ENCODE measurements at regions not wholly inside any gene's neighbourhood (a gene's known extent, or its start where the extent isn't known, plus 50 kb on each side); places are given as distances from the start of the nearest gene placed in this dataset.
"Not testable (repeated sequence)": the region's sequence is repeated elsewhere in the genome, so short reads cannot be mapped to it uniquely, and the experiment has no call there.

DNA sequence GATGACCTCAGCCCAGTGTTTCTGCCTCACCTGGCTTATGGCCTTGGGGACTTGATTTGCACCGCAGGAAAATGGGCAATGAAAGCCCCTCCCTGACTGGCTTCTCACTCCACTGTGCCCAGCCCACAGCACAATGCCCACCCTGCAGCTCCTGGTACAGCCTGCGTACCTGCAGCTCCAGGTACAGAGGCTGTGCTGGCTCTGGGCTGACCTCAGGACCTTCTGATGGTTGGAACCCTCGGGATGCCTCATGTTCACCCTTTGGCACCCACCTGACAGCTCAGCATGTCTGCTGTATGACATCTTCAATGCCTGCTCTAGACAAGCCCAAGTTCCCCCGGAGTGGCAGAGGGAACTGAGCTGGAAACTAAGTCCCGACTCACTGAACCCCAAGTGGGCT, 87.1 kb downstream of the ALG10 start:
- H3K36me3 ChIP-seq (ENCODE audit: insufficient read depth, insufficient read length, low read length): no peaks in the 10 kb centered on the region
- no peak for TF ChIP-seq SUZ12 (IDR thresholded peaks at IDR 0.05; ENCODE audit: extremely low read depth, insufficient read depth, insufficient read length)
- TF ChIP-seq ZNF274 (IDR thresholded peaks at IDR 0.05; ENCODE audit: low read depth, low read length): no peak
- TF ChIP-seq YY1 (IDR thresholded peaks at IDR 0.05; ENCODE audit: insufficient read depth, insufficient read length): no peak
- peaks cover 46% of the 10 kb centered on the region for H3K27me3 ChIP-seq (ENCODE audit: insufficient read depth, insufficient read length)
- H3K9me3 ChIP-seq (ENCODE audit: insufficient read depth, low read length): no peaks in the 10 kb centered on the region
- peaks cover 11% of the 10 kb centered on the region for H3K4me1 ChIP-seq (ENCODE audit: insufficient read depth, insufficient read length)
- H3K4me3 ChIP-seq (ENCODE audit: insufficient read length, low read depth): no peak overlapping the region
- no peak for DNase-seq (ENCODE audit: low read depth, low spot score)
- no peak overlapping the region for H3K9ac ChIP-seq (ENCODE audit: insufficient read length, low read depth)

DNA sequence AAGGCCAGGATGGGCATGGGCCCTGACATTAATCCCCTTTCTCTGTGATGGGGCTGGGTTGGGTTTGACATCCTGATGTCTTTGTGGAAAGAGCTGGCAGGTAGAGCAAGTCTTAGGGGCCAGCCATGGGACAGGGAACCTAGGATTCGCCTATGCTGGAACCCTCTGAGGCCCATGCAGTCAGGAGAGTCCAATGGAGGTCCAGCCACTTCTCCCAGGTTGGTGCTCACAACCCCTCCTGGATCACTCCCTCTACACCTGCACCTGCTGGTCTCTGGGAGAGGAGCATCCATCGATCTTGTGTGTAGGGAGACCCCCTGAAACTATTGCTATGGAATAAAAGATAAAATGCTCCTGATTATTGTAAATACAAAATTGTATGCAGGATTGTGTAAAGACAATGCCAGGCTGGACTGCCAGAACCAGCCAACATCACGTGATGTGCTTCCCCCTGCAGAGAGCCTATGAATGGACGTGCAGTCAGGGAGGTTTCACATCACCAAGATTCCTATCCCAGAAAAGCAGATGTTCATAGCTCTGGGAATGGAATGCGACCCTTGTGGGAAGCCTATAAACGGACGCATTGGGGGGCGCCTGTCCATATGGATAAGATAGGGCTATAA, 87.7 kb downstream of the ALG10 start:
- not testable (repeated sequence) for H3K9ac ChIP-seq (ENCODE audit: insufficient read length, low read depth); H3K4me3 ChIP-seq (ENCODE audit: insufficient read length, low read depth); DNase-seq (ENCODE audit: low read depth, low spot score); H3K9me3 ChIP-seq (ENCODE audit: insufficient read depth, low read length); H3K36me3 ChIP-seq (ENCODE audit: insufficient read depth, insufficient read length, low read length)
- Histone ChIP-seq H3K4me1 (ENCODE audit: insufficient read depth, insufficient read length) (peaks cover 11% of the 10 kb centered on the region), H3K27me3 (ENCODE audit: insufficient read depth, insufficient read length) (peaks cover 46% of the 10 kb centered on the region)

DNA sequence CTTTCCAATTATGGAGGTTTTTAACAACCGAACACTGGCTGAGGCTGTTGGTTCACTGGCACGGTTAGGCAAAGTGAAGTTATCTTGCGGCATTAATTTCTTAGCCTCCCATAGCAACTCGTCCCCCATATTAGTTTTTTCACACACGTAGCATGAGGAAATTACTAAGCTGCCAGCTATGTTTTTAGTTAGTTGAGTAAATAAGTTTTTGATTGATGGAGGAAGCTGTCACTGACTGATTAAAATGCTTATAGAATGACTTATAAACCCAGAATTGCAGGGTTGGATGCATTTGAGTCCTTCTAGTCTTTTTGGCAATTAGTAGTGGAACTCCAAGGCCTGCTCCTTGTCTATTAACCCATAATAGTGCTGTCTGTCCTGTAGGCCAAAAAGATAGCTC, 97.1 kb downstream of the ALG10 start:
- DNase-seq (ENCODE audit: low read depth, low spot score): no peak
- H3K9me3 ChIP-seq (ENCODE audit: insufficient read depth, low read length): no peaks in the 10 kb centered on the region
- no peaks in the 10 kb centered on the region for H3K4me1 ChIP-seq (ENCODE audit: insufficient read depth, insufficient read length)
- no peaks in the 10 kb centered on the region for H3K36me3 ChIP-seq (ENCODE audit: insufficient read depth, insufficient read length, low read length)
- no peaks in the 10 kb centered on the region for H3K27me3 ChIP-seq (ENCODE audit: insufficient read depth, insufficient read length)
- H3K9ac ChIP-seq (ENCODE audit: insufficient read length, low read depth): no peak overlapping the region
- no peak overlapping the region for H3K4me3 ChIP-seq (ENCODE audit: insufficient read length, low read depth)
- TF ChIP-seq ZNF274 (IDR thresholded peaks at IDR 0.05; ENCODE audit: low read depth, low read length): no peak
- no peak for TF ChIP-seq YY1 (IDR thresholded peaks at IDR 0.05; ENCODE audit: insufficient read depth, insufficient read length)
- TF ChIP-seq SUZ12 (IDR thresholded peaks at IDR 0.05; ENCODE audit: extremely low read depth, insufficient read depth, insufficient read length): no peak

DNA sequence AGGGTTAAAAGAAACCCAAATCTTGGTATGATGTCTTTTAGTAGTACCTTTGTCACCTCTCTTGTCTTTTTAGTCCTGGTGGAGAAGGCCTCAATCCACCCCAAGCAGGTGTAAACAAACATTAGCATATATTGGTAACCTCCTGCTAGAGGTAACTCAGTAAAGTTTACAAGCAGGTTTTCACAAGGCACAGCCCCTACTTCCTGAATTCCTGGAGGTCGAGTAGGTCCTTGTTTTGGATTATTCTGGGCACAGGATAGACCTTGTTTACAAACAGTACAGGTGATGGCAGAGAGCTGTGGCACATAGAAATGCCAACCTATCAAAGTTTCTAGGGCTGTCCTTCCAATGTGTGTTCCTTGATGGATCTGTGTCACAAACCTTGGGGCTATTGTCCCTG, 99.1 kb downstream of the ALG10 start:
- no peak for DNase-seq (ENCODE audit: low read depth, low spot score)
- Histone ChIP-seq H3K27me3 (ENCODE audit: insufficient read depth, insufficient read length) (no peaks in the 10 kb centered on the region), H3K4me1 (ENCODE audit: insufficient read depth, insufficient read length) (peaks cover 1% of the 10 kb centered on the region), H3K4me3 (ENCODE audit: insufficient read length, low read depth) (no peak overlapping the region), H3K9ac (ENCODE audit: insufficient read length, low read depth) (no peak overlapping the region), H3K9me3 (ENCODE audit: insufficient read depth, low read length) (no peaks in the 10 kb centered on the region), H3K36me3 (ENCODE audit: insufficient read depth, insufficient read length, low read length) (no peaks in the 10 kb centered on the region)
- TF ChIP-seq ZNF274 (IDR thresholded peaks at IDR 0.05; ENCODE audit: low read depth, low read length) (no peak), YY1 (IDR thresholded peaks at IDR 0.05; ENCODE audit: insufficient read depth, insufficient read length) (no peak), SUZ12 (IDR thresholded peaks at IDR 0.05; ENCODE audit: extremely low read depth, insufficient read depth, insufficient read length) (no peak)

DNA sequence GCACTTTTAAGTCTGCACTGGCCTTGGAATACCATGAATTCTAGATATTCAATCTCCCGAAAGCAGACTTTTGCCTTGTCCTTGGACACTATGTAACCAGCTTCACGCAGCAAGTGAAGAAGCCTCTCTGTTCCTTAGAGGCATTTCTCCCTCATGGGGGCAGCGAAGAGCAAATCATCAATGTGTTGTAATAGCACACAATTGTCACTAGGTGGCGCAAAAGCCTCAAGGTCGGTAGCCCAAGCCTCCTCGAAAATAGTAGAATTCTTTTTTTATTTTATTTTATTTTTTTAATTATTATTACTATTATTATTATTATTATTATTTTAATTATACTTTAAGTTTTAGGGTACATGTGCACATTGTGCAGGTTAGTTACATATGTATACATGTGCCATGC, 100.8 kb downstream of the ALG10 start:
- DNase-seq (ENCODE audit: low read depth, low spot score): peak; percentile 79
- H3K4me3 ChIP-seq (ENCODE audit: insufficient read length, low read depth); H3K9ac ChIP-seq (ENCODE audit: insufficient read length, low read depth); H3K27me3 ChIP-seq (ENCODE audit: insufficient read depth, insufficient read length); H3K4me1 ChIP-seq (ENCODE audit: insufficient read depth, insufficient read length); H3K36me3 ChIP-seq (ENCODE audit: insufficient read depth, insufficient read length, low read length); H3K9me3 ChIP-seq (ENCODE audit: insufficient read depth, low read length): not testable (repeated sequence)

DNA sequence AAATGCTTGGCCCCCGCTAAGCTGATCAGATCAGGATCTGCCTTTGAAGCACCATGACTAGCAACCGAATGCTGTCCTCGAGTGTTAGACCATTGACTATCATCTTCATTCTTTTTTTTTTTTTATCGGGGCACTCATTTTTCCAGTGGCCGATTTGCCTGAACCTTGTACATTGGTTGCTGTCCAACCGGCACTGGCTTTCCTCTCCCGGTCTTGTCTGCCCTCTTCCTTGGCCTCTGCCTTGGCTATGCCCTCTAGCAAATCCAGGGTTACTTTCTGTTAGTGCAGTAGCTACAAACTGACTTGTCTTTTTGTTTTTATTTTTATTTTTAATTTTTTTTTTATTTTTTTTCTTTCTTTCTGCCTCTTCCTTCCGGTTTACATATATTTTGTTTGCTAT, 102.3 kb downstream of the ALG10 start:
- H3K4me1 ChIP-seq (ENCODE audit: insufficient read depth, insufficient read length): peaks cover 2% of the 10 kb centered on the region
- H3K9ac ChIP-seq (ENCODE audit: insufficient read length, low read depth): no peak overlapping the region
- H3K27me3 ChIP-seq (ENCODE audit: insufficient read depth, insufficient read length): no peaks in the 10 kb centered on the region
- H3K9me3 ChIP-seq (ENCODE audit: insufficient read depth, low read length): no peaks in the 10 kb centered on the region
- no peak overlapping the region for H3K4me3 ChIP-seq (ENCODE audit: insufficient read length, low read depth)
- no peaks in the 10 kb centered on the region for H3K36me3 ChIP-seq (ENCODE audit: insufficient read depth, insufficient read length, low read length)
- DNase-seq (ENCODE audit: low read depth, low spot score): no peak
- TF ChIP-seq SUZ12 (IDR thresholded peaks at IDR 0.05; ENCODE audit: extremely low read depth, insufficient read depth, insufficient read length) (no peak), ZNF274 (IDR thresholded peaks at IDR 0.05; ENCODE audit: low read depth, low read length) (no peak), YY1 (IDR thresholded peaks at IDR 0.05; ENCODE audit: insufficient read depth, insufficient read length) (no peak)

DNA sequence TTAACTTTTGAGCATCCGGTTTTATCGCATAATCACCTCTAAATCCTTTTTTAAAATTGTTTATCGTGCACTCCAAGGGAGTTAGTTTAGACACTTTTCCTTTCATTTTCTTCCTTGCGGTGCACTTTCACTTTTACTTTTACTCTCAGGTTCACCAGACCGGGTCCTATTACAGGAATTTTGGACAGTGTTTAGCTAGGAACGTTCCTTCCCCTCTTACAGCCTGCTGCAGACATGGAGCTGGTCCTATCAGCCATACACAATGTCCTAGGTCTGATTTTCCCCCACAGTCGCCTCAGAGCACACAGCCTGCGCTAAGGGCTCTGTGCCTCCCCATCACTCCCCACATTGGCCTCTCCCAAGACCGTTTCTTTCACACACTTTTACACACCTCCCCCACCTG, 103.9 kb downstream of the ALG10 start:
- no peaks in the 10 kb centered on the region for H3K36me3 ChIP-seq (ENCODE audit: insufficient read depth, insufficient read length, low read length)
- H3K4me1 ChIP-seq (ENCODE audit: insufficient read depth, insufficient read length): peaks cover 2% of the 10 kb centered on the region
- no peak for TF ChIP-seq YY1 (IDR thresholded peaks at IDR 0.05; ENCODE audit: insufficient read depth, insufficient read length)
- no peak overlapping the region for H3K9ac ChIP-seq (ENCODE audit: insufficient read length, low read depth)
- H3K4me3 ChIP-seq (ENCODE audit: insufficient read length, low read depth): no peak overlapping the region
- no peaks in the 10 kb centered on the region for H3K27me3 ChIP-seq (ENCODE audit: insufficient read depth, insufficient read length)
- no peaks in the 10 kb centered on the region; the same call in 1 of the 2 replicates for H3K9me3 ChIP-seq (ENCODE audit: insufficient read depth, low read length)
- no peak for DNase-seq (ENCODE audit: low read depth, low spot score)

DNA sequence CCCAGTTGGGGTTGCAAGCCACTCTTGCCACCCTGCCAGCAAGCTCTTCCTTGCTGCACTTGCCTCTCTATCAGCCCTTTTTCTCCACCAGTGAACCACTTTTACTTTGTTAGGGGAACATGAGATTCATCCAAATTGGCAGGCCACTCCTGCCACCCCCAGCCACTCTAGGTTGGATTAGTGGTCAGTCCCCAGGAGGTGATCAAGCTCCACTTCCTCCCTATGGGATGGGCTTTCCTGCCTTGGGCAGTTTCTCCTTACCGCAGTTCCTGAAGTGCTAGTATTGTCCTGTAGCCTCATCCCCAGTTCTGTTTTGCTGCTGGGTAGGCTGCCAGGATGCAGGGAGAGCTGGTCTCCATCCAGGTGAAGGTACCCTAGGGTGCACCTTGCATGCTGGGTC, 104.5 kb downstream of the ALG10 start:
- H3K4me1 ChIP-seq (ENCODE audit: insufficient read depth, insufficient read length): peaks cover 2% of the 10 kb centered on the region
- H3K36me3 ChIP-seq (ENCODE audit: insufficient read depth, insufficient read length, low read length): no peaks in the 10 kb centered on the region
- H3K9me3 ChIP-seq (ENCODE audit: insufficient read depth, low read length): no peaks in the 10 kb centered on the region; the same call in 1 of the 2 replicates
- no peak overlapping the region for H3K9ac ChIP-seq (ENCODE audit: insufficient read length, low read depth)
- no peak for DNase-seq (ENCODE audit: low read depth, low spot score)
- H3K4me3 ChIP-seq (ENCODE audit: insufficient read length, low read depth): no peak overlapping the region
- H3K27me3 ChIP-seq (ENCODE audit: insufficient read depth, insufficient read length): no peaks in the 10 kb centered on the region
- no peak for TF ChIP-seq YY1 (IDR thresholded peaks at IDR 0.05; ENCODE audit: insufficient read depth, insufficient read length)
- TF ChIP-seq SUZ12 (IDR thresholded peaks at IDR 0.05; ENCODE audit: extremely low read depth, insufficient read depth, insufficient read length): no peak
- TF ChIP-seq ZNF274 (IDR thresholded peaks at IDR 0.05; ENCODE audit: low read depth, low read length): no peak

DNA sequence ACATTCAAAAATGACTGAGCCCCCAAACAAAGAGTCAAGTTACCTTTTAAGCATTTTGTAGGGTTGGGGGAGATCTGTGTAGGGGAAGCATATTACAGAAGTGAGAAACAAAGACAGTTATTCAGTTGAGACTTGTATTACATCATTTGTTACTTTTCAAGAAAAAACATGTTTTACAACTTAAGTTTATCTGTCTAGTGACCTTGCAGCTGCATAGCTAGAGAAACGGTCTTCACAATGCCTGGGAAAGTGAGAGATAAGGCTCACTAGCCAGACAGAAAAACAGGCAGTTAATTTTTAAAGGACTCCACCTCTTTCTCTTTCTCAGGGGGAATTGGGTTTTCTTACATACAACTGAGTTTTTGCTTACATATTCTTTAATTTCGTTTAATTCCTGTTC, 105.1 kb downstream of the ALG10 start:
- not testable (repeated sequence) for H3K9ac ChIP-seq (ENCODE audit: insufficient read length, low read depth); H3K9me3 ChIP-seq (ENCODE audit: insufficient read depth, low read length); H3K4me1 ChIP-seq (ENCODE audit: insufficient read depth, insufficient read length); H3K4me3 ChIP-seq (ENCODE audit: insufficient read length, low read depth); H3K27me3 ChIP-seq (ENCODE audit: insufficient read depth, insufficient read length); DNase-seq (ENCODE audit: low read depth, low spot score); H3K36me3 ChIP-seq (ENCODE audit: insufficient read depth, insufficient read length, low read length)
